ENCODE measurements at regions not wholly inside any gene's neighbourhood (a gene's known extent, or its start where the extent isn't known, plus 50 kb on each side); places are given as distances from the start of the nearest gene placed in this dataset.

DNA sequence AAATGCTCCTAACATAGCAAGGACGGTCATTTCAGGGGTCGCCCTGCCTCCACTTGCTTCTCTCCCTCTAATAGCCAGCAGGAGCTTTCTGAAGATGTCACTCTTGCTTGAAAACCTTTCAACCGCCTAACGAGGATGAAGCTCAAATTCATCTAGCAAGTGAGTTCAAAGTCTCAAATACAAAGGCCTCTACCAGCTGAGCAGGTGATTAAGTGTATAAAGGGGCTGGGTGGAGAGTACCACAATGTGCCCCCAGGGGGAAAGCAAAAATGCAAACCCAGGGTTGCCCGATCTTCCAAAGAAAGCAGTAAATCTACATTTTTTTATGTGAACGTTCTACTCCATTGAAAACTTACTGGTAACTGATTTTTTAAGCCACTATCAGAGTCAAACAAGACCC lies 50.4 kb upstream of the GRIP2 start:
- DNase-seq (ENCODE audit: low spot score): no peak

DNA sequence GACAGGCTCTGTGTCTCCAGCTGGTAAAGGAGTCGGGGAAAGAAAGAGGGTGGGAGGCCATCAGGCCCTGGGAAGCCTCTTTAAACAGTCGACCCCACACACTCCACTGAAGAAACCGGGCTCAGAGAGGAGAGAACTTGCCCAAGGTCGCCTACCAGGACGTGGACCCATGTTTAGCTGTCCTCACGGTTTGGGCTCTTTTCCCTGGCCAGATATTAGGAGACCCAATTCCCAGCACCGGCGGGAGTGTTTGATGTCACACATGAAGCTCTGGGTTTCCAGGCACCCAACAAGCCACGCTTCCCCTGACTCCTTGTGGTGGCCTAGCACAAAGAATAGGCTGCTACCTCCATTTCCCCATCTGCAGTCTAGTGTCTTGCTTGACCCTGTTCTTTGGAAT lies 52.2 kb upstream of the GRIP2 start:
- no peak for DNase-seq (ENCODE audit: low spot score)

- DNase-seq (ENCODE audit: low spot score): no peak
Observed at GRCh38 chr3:14592836-14593235, 52.7 kb upstream of the GRIP2 start.

DNA sequence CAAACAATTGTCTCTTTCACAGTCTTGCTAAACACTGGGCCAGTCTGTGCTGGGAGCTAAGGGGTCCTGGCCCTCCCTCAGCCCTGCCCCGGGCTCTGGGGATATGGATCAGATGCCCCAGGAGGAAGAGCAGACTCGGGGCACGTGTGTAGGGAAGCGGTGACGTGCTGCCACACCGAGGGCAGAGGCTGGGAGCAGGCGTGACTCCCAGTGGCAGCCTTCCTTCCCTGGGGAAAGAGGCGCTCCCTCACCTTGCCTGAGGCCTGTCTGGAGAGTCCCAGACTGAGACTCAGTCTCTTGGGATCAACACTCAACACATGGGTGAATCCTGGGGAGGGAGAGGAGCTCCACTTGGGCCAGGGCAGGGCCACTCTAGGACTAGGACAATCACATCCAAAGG lies 54.1 kb upstream of the GRIP2 start:
- DNase-seq (ENCODE audit: low spot score): no peak

DNA sequence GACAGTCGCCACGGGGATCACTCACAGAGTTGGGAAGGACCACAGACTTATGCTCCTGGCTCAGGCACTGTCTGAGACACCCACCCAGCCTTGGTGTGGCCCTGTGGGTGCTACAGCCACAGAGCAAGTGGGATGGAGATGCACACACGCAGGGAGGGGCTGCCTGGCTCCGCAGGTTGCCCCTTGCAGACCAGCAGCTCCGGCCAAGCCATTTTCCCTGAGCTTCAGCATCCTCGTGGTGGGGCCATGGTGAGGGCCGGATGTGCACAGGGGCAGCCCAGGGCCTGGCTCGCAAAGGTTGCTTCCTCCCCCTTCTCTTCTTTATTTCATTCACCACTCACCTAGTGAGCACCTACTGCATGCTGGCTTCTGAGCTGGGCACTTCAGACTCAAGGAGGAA lies 55.4 kb upstream of the GRIP2 start:
- DNase-seq (ENCODE audit: low spot score): no peak

DNA sequence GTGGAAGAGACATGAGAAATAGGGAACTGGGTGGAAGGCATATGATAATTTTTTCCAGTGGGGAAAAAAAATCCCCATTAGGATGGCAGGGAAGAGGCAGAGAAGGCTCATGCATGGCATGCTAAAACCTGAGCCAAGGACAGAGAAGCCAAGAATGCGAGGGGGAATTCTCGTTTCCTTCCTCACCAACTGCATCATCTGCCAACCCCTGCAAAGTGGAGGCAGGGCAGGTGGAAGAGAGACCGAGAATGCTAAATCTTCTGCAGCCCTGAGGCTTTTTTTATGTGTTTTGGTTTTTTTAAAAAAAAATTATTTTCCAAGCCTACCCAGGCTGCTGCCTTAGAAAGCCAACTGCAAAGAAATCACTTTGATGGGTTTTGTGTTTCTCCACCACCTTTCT lies 54.3 kb upstream of the CCDC174 start:
- DNase-seq (ENCODE audit: low spot score): no peak

DNA sequence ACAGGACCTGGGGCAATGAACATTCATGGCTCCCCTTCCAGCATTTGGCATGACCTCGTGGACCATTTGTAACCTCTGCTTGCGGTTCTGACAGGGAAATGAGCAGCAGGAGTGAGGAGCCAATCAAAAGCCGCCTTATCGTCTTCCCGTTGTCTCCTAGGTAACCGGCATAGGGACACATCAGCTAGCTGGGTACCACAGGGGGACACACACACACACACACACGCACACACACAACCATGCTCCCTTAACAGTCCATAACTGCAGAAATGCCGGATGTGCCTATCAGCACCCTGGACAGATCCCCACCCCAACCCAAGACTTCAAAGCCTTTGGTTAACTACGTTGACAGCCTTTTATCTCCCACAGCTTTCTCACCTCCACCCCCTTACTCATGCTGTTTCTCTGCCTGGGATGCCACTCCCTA lies 53.4 kb upstream of the CCDC174 start:
- DNase-seq (ENCODE audit: low spot score): peak; percentile 11

DNA sequence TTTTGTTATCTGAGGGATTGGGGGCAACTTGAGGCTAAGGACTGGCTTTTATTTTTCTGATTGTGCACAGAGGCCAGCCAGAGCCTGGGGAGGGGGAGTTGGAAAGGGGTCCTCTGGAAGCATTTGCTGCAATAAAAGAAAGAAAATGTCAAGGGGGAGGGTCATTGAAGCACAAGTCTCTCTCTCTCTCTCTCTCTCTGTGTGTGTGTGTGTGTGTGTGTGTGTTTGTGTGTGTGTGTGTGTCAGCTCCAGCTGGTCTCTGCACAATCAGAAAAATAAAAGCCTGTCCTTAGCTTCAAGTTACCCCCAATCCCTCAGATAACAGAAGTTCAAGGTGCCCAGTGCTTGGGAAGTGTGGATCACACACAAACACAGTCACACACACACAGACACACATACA lies 52.1 kb upstream of the CCDC174 start:
- DNase-seq (ENCODE audit: low spot score): no peak

DNA sequence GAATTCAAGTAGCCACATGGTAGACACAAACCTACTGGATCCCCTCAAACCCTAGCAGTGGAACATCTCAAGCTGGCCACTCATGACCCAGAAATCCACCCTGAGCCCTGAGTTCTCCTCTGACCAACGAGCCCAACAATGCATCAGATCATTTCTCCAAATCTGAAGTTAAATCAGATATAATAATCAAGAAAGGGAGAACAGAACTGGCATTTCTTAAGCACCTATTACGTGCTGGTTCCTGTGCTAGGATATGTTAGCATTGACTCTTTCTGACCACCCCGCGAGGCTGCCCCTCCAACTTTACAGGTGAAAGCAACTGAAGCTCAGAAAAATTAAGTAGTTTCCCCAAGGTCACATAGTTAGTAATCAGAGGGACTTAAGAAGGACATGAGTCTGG lies 51.5 kb upstream of the CCDC174 start:
- no peak for DNase-seq (ENCODE audit: low spot score)

DNA sequence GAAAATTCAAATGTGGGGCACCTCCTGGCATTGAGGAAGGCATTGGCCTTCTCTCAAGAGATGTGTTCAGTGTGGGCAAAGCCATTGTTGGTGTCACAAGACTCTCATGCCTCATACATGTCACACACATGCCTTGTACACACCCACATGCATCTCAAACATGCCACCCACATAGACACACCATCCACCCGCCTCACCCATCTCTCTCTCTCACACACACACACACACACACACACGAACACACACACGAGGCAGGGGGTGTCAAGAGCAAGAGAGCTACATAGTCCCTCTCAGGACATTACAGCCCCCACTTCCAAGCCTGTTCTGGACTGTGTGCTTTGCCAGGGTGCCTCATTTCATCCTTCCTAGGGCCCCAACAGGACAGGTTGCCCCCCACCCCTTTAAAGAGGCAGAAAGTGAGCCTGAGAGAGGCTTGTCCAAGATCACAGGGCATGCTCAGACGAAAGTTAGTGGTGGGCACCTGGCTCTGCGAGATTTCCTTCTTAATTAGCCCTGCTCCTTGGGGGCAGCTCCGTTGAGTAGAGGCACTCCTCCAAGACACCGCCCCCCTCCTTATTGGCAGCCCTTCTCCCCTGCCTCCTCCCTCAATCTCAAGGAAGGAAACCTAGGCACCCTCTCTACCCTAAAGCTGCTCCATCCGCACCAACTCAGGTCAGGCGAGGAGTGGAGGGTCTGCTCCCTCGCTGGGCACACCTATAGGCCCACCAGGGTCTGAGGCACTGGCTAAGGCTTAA lies 50.5 kb upstream of the CCDC174 start:
- no peak for DNase-seq (ENCODE audit: low spot score)

- no peak for DNase-seq (ENCODE audit: low spot score)
Observed at GRCh38 chr3:14601692-14602005, 49.9 kb upstream of the CCDC174 start.

Measured in putamen (tissue), 1 donor.